GM10266 (cell line): ENCODE measurements at regions not wholly inside any gene's neighbourhood (a gene's known extent, or its start where the extent isn't known, plus 50 kb on each side); places are given as distances from the start of the nearest gene placed in this dataset.

Experiments
- DNase-seq: peaks from one replicate; pipeline ENCODE4 v3.0.0; 2012; ENCODE audit errors: extremely low spot score
- TF ChIP-seq, protein P1 (sequence below): IDR thresholded peaks from 2 replicates; pipeline ENCODE4 v1.5.1; 2012; ENCODE audit warnings: mild to moderate bottlenecking, low read depth; ENCODE audit not compliant: control insufficient read depth, insufficient read depth; ENCODE audit errors: missing control alignments

- TF ChIP-seq, protein P1, sequence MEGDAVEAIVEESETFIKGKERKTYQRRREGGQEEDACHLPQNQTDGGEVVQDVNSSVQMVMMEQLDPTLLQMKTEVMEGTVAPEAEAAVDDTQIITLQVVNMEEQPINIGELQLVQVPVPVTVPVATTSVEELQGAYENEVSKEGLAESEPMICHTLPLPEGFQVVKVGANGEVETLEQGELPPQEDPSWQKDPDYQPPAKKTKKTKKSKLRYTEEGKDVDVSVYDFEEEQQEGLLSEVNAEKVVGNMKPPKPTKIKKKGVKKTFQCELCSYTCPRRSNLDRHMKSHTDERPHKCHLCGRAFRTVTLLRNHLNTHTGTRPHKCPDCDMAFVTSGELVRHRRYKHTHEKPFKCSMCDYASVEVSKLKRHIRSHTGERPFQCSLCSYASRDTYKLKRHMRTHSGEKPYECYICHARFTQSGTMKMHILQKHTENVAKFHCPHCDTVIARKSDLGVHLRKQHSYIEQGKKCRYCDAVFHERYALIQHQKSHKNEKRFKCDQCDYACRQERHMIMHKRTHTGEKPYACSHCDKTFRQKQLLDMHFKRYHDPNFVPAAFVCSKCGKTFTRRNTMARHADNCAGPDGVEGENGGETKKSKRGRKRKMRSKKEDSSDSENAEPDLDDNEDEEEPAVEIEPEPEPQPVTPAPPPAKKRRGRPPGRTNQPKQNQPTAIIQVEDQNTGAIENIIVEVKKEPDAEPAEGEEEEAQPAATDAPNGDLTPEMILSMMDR = no peak
- no peak for DNase-seq
Measured at GRCh38 chr2:188869550-188869949, 104.6 kb upstream of the COL3A1 start.

- TF ChIP-seq, protein P1 = no peak
- no peak for DNase-seq
Measured at GRCh38 chr2:188870289-188870688, 103.9 kb upstream of the COL3A1 start.

DNA sequence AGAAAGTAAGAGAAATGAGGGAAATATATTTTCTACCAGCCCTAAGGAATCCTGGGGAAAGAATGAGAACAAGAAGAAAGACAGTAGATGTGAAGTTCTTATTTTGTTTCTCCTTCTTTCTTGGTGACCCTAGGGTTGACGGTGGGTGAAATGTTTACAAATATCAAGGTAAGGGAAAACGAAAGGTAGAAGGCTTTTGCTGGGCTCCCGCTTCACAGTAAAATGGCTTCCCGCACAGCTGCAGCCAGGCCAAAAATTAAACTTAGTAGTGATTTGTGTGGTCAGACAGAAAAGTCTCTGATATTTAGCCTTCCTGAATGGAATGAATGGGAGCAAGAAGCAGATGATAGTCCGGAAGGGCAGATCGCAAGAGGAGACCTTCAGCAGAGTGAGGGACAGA lies 99.1 kb upstream of the COL3A1 start:
- DNase-seq = no peak
- TF ChIP-seq, protein P1 = no peak

DNA sequence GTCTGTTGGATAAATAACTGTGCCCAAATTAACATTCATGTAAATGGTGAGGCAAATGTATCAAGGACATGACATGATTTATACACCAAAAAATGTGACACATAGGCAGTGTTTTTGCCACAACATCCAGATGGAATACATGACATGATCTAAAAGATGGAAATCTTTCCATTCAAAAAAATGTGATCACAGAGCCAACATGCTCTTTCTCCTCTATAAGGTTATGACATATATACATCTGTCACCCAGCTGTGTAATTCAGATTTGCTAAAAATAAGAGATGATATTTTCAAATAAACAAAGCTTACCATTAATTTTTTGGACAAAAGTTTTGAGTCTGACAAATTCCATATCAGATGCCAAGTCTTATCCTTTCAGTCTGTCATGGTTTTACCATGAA lies 95.5 kb upstream of the COL3A1 start:
- TF ChIP-seq, protein P1 = no peak
- no peak for DNase-seq

DNA sequence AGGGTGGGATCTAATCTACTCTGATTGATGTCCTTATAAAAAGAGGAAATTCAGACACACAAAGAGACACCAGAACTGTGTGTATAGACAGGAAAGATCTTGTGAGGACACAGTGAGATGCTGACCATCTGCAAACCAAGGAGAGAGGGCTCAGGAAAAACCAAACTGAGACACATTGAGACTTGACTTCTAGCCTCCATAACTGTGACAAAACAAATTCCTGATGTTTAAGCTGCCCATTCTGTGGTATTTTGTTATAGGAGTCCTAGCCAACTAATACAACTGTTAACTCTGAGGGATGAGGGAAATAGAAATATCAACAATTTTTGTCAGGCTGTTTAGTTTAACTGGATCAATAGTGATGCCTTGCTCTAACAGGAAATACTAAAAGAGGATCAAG lies 93.4 kb upstream of the COL3A1 start:
- TF ChIP-seq, protein P1 = no peak
- no peak for DNase-seq

DNA sequence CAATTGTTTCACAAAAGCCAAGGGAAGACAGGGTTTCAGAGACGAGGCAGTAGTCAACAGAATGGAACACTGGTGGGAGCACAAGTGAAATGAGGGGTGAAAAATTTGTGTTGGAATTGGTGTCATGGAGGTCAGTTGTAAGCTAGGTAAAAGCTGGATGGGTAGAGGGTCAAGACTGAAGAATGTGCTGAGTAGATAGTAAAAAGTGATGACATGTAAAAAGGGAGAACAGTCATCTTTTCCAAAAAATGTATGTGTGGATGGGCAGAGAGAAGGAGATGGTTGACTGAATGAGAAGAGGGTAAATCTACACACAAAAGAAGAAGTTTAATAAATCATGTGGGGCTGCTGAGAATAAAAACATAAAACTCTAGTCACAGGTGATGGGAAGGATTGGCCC lies 92.7 kb upstream of the COL3A1 start:
- DNase-seq = no peak
- TF ChIP-seq, protein P1 = no peak

DNA sequence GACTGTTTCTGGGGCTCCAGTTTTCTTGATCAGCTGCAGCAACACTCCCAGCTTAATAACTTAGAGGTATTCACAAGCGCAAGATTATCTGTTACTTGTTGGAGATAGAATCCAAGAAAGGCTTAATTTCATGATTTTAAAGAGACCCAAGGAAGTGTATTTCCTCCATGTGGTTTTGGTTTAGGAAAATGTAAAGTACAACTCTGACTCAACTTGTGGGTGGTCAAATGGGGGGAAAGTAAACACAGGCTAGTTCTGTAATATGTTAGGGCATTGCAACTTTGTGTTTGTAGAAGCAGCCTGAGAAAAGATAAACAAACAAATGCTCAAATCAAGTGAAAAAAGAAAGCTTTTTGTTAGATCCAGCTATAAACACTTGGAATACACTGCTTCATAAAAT lies 90.1 kb upstream of the COL3A1 start:
- no peak for DNase-seq
- TF ChIP-seq, protein P1 = no peak

- TF ChIP-seq, protein P1 = no peak
Measured at GRCh38 chr2:188884517-188884916, 89.7 kb upstream of the COL3A1 start.

More at GRCh38 chr2:188884517-188884916, 89.7 kb upstream of the COL3A1 start:
- no peak for DNase-seq
